HG03097 (cell line): ENCODE measurements at regions not wholly inside any gene's neighbourhood (a gene's known extent, or its start where the extent isn't known, plus 50 kb on each side); places are given as distances from the start of the nearest gene placed in this dataset.
"Not testable (repeated sequence)": the region's sequence is repeated elsewhere in the genome, so short reads cannot be mapped to it uniquely, and the experiment has no call there.

Experiments
- ATAC-seq: cut with Tn5 transposase; IDR thresholded peaks from one replicate; pipeline ENCODE4 v1.9.1; 2021; ENCODE audit not compliant: unreplicated experiment, low FRiP score

DNA sequence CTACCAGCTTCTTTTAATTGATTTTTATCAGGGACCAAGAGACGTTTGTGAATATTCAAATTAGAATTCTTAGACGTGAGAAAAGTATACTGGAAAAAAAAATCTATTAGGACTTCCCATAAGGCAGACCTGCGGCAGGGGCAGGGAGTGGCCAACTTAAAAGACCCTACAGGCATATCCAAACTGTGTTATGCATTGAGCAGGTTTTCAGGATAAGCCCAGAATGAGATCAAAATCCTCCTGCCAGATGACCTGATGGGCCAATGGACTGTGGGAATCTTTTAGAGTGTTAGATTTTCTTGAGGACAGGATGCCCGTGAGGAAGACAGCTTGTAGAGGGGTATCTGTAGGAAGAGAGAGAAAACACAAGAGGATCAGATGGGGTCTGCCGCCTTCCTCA lies 391.5 kb downstream of the CD83 start:
- ATAC-seq, result no peak

DNA sequence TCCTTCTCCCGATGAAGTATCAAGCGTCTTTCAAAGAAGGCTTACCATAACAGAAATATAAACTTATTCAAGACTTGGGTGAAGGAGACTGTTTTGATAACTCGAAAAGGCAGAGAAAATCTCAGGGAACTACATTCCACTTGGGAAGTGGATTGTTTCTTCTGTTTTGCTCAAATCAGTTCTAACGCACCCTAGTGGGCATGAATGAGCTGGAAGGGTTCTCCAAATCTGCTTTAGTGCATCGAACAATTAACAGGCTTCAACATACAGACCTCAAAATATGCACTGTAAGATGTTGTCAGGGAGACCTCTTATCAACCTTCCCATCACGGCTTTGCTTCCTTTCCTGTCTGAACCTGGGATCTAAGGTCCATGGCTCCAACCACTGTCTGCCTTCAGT lies 392.5 kb downstream of the CD83 start:
- no peak for ATAC-seq

DNA sequence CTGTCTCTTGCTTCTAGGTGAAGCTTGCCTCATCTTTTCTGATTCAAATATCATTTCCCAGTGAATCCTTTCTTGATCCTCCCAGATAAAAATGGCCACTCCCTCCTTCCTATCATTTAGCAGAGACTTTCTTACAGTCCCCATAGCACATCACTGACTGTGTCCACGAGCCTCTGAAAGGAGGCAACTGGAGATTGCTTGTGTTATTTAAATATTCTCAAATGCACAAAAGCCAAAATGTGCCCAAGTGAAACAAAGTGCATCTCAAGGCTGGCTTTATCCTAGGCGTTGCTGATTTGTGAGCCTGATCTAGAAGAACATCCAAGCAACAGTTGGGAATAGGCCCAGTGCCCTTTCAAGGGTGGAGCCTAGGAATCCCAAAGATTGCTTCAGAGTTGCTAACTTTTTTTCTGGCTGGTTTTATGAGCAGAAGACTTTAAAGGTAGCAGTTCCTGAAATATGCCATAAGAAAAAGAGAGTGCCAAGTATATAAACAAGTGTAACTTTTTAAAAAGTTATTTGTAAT lies 393.6 kb downstream of the CD83 start:
- no peak for ATAC-seq

DNA sequence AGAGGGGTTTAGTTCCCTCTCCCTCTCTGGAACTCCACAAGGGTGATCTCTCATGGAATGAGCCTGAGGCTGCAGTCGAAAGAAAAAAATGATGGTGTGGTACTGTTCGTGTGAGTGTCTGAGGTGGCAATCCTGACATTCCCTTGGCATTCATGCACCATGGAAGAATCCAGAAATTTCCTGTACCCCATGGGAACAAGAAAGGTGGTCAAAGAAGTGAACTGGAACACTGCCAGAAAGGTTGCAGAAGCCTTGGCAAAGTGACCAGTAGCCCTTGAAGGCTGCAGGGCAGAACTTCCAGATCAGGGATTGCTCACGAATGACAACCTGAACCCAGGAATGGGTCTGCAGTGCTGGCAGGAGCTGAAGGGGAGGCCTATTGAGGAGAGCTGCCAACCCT lies 394.7 kb downstream of the CD83 start:
- ATAC-seq, result no peak

DNA sequence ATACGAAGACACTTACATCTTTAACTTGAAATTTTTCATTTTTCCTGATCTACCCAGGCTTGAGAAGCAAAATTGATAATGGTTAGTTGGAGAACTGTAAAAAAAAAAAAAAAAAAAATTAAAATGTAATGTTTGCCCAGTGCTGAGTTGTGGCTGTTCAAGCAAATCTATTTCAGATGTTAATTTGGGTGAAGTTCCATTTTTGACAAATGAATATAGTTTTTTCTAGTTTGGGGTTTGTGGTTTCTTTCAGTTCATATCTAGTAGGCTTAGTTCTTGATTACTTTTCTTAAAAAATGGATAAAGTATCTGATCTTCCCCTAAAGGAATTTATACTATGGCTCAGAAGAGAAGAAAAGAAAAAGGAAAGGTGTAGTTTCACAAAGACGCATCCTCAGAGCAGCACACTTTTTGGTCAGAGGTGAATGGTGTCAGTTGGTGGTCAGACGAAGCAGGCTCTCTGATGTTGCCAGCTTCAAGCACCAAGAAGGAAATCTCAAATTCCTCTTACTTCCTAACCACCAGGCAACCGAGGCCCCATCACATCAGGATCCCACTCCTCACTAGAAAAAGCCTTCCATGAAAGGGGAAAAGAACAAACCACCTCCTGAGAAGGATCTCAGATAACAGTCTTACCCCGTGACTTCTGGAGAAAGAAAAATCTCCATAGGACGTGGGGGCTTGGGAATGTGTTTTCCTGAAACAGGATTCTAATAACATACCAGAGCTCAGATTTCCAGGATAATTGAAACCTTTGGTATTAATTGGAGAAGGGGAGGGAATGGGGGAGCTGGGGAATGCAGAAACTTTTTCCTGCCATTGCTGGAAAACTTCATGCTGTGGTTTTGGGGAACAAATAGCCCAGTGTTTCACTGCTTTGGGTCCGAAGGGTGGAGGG lies 396.2 kb downstream of the CD83 start:
- ATAC-seq, result no peak

DNA sequence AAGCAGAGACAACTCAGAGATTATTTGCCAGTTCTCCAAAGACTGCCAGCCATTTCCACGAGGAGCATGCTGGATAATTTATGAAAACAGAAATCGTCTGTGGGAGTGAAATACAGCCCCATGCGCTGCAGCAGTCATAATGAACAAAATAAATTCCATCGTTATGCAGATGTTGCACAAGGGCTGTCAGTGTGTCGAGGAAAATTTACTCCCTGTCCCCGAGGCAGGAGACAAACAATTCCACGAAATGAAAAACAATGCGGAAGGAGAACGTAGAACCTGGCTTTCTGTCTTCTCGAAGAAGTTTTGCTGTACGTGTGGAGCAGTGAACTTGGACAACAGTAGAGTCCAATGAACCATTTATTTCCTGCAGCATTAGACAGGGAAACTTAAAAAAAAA lies 399.4 kb downstream of the CD83 start:
- no peak for ATAC-seq

DNA sequence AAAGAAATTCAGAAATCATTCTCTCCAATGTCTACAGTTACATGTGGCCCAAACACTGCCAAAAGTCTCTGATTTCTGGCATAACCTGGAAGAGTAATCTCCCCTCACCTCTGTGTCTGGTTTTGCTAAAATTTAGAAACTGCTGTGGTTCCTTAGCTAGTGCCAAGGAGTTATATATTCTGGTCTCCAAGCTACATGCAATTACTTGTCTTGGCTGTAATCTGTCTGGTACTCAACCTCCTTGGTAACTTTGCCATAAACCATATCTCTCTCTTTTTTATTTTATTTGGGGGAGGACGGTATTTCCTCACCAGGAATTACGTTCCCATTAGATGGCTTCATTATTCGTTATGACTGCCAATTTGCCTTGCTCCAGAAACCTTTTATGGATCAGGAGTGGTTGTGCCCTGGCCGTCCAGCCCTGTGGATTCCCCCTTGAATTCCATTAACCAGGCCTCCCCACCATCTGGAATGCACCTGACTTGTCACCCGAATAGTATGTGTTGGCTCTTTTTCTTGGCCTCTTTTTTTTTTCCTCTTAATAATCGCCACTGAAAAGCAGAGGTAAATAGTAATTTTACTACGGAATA lies 400.0 kb downstream of the CD83 start:
- no peak for ATAC-seq

DNA sequence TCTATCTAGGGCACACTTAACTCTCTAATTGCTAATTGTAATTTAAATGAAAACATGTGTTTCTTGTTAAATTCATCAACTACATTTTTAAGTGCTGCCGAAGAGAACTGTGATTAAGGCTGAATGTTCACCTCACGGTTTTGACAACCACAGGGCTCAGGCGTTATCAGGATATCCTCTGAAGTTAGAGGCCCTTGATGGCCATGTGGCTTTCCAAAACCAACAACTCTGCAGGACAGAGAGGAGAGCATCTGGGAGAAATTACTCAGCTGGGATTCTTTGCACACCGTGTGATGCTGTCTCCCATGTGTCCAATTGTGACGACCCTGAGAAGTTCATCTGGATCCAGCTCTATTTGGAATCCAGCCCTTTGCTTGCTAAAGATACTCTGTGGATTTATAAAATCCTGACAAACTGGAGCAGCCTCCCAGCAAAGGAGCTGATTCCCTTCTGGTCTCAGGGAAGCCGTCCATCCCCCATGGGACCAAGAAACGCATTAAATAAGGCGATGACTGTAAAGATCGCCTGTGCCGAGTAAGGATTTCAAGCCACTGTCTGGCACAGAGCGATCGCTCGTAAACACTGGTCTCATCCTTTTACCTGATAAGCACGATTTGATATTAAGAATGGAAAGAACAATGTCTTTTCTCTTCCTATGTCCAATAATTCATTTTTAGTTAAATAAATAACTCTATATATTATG lies 401.1 kb downstream of the CD83 start:
- ATAC-seq, result no peak

DNA sequence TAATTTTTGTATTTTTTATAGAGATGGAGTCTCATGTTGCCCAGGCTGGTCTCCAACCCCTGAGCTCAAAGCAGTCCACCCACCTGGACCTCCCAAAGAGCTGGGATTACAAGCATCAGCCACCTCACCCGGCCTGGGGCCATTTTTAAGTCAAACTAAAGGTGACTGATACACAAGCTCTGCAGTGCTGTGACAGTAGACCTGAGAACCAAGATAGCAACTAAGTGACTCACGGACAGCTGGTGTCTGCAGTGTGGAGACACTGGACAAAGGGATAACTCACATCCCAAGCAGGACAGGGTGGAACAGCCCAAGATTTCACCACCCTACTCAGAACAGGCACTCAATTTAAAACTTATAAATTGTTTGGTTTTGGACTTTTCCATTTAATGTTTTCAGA lies 402.5 kb downstream of the CD83 start:
- ATAC-seq, result no peak

DNA sequence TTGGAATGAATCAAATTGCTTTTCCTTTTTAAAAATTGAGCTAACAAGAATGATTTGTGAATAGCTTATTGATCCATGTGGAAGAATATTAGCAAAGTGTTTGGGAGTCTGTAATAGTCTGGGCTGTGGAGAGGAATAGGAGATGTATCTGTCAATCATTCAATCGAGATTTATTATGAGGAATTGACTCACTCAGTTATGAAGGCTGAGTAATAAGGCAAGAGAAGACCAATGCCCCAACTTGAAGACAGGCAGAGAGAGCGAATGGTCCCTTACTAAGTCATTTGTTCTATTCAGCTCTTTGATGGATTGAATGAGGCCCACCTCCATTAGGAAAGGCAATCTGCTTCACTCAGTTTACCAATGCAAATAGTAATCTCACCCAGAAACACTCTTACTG lies 403.0 kb downstream of the CD83 start:
- no peak for ATAC-seq

DNA sequence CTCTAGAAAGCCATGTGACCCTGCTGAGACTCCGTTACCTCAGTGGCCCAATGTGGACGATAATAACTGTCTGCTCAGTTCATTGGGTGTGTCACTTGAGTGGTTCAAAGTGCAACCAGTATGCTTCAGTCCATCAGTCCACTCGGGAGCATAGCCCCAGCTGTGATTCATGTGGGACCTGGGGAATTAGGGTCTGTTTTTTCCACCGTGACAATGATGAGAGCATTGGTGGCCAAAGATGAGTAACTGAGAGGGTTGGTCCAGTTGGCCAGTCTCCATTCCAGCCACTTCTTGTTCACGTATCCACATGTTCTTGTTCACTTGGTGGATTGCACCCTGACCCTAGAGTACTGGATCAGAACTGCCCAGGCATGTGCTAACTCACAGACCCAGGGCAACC lies 403.6 kb downstream of the CD83 start:
- ATAC-seq, result no peak

DNA sequence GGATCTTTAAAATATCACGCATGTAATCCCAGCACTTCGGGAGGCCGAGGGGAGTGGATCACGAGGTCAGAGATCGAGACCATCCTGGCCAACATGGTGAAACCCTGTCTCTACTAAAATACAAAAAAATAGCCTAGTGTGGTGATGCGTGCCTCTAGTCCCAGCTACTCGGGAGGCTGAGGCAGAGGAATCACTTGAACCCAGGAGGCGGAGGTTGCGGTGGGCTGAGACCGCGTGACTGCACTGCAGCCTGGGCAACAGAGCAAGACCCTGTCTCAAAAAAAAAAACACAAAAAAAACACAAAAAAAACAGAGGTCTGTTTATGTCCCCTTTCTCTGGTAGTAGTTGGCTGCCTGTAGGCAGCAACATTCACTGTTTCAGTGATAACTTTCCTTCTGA lies 404.3 kb downstream of the CD83 start:
- ATAC-seq, result not testable (repeated sequence)

DNA sequence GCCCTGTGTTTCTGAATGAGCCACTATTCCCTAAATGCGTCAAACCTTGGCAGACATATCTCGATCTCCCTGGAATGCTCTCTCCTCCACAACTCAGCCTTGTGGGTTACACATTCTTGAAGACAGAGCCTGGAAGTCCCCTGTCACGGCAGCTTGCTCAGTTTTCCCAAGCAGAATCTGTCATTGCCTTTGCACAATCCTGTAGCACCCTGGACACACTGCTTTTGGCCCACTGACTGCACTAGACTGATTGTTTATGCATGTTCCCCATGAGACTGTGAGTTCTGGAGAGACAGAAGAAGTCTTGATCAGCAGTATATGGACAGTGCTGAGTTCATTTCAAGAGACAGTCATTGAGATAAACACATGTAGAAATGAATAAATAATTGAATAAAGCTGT lies 406.7 kb downstream of the CD83 start:
- ATAC-seq, result no peak

DNA sequence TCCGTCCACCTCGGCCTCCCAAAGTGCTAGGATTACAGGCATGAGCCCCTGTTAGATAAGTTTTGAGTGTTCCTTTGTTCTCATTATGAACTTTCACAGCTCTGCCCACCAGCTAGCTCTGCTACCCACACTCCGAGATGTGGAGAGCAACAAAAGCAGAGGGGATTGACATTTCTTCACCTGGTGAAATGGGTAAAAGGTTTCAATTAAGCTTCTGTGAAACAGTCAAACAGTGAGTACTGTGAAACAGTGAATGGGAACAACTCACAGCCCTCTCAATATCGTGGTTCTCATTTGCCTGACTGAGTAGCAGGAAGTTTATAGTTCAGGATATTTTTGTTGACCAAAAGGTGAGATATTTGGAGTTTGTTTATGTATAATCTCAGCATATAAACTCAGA lies 412.8 kb downstream of the CD83 start:
- no peak for ATAC-seq

DNA sequence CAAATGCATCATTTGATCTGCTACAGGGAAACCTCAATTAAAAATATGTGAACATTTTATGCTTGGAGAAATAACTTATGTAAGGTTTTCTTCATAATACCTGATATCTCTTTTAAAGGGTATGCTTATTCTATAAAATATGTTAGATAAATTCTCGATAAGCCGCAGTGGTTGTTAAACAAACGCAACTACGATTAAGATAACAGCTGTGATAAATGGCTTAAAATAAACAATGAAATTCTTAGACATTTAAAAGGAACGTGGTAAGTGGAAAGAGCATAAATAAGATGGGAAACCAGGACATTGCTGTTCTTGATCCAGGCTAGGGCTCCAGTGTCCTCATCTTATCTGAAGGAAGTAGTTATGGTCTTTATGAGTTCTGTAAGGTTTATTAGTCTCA lies 415.9 kb downstream of the CD83 start:
- no peak for ATAC-seq

DNA sequence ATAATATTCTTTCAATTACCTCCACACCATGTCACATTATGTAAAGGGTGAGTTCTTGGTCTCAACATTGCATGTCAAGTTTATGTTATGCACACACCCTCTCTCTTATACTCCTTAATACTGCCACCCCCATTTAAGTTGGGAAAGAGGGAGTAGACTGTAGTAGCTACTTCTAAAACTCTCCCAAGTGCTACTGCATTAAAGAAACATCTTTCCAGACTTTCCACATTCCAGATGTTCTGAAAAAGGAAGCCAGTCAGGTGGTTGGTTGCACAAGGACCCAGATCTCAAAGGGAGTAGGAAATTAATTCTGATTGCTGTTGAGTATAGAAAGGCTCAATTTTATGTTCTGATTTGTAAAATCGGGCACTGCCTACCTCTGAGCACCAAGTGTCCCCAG lies 419.5 kb downstream of the CD83 start:
- ATAC-seq, result no peak

DNA sequence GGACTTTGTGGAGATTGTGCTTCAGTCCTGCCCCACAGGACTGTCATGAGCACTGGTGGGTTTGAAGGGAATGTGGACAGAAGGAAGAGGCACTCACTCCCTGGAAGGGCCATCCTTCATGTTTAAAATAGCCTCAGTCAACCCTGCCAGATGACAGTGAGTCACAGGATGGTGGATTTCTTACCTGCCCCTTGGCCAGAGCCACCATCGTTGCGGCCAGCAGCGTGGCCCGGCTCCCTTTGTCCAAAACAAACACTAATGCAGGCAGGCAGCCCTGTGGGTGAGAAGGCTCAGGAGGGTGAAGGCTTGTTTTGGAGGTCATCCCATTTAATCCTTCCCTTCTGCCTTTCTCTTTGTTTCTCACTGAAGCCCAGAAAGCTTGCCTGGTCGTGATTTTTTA lies 422.7 kb downstream of the CD83 start:
- ATAC-seq, result no peak

DNA sequence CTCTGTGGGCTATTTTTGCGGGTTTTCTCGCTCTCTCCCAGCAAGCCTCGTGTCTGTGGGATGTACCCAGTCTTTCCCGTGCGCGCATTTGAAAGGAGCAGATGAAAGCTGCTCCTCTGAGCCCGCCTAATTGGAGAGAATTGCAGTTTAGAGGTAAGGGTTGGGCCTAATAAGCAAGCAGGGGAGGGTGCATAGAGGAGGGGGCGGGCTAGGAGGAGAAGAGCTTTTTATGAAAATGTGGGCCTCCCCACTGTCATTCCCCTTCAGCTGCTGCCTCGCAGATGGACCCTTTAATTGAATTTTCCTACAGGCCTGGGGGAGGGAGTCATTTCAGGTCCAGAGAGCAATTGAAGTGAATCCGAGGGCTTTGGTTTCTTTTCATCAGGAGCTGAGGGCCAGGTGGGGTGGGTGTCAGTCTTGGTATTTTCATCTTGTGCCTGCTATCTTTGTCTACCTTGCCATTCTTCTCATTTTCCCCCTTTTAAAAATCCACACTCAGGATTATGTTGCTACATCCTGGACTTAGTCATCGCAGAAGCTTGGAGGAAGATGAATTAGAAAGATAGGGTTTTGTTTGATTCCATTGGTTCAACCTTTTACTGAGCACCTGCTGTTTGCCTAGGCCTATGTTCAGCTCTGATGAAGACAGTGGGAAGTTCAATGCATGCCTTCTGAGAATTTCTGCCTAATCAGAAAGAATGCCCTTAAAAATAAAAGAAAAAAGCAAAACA lies 423.4 kb downstream of the CD83 start:
- no peak for ATAC-seq

DNA sequence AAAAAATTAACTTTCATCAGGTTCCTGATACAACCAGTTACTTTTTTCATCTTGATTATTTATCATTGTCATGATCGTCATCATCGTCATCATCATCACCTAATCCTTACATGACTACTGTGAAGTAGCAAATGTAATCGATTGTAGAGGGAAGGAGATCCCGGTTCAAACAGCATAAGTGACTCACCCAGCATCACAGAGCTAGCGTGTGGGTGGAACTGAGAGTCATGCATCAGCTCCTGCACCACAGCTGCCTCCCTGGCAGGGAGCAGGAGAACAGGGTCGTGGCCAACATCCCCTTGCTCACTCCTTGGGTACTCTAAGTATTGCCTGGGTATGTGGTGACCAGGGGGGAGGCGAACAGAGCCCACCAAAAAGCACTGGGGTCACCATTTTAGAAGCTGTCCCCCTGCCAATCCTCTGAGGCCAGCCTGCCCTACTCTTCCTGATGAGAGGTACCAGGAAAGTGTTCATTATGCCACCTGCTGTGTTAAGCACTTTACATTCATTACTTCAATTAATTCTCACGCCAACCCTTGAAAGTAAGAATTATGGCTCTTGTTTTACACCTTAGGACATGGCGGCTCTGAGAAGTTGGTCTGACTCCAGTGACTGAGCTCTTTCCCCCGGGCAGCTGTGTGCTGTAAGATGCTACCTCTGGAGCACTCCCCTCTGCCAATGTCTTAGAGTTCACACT lies 425.2 kb downstream of the CD83 start:
- no peak for ATAC-seq

DNA sequence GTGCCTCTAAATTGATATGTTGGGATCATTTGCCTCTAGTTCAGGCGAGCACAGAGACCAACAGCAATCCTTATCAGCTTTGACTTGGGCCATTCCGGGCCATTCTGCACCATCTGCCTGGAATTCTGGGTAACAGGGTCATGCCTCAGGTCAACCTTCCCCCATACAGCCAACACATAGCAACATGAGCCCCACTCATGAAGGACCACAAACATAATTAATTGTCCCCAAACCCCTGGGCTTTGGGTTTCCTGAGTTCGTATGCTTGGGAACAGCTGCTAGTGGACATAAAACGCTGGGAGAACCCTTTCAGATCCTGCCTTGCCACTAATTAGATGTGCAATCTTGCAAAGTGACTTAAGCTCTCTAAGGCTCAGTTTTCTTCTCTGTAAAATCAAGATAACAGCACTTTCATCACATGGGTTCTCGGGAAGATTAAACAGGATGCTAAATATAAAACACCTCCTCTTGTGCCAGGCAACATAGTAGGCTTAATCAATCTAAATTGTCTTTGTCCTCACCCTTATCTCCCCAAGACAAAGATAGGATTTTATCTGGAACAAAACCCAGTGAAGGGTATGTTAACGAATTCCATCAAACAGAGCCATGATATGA lies 426.5 kb downstream of the CD83 start:
- ATAC-seq, result no peak
